Astrocyte of the cerebellum (primary cell): ENCODE measurements at regions not wholly inside any gene's neighbourhood (a gene's known extent, or its start where the extent isn't known, plus 50 kb on each side); places are given as distances from the start of the nearest gene placed in this dataset.

Source experiments
- DNase-seq: peaks from one replicate; pipeline ENCODE4 v3.0.0-alpha.2; 2011; ENCODE audit warnings: low read depth
- H3K4me3 ChIP-seq: 2 replicates; pipeline ENCODE4 v1.5.1; 2011; ENCODE audit warnings: mild to moderate bottlenecking, low read depth, low read length, moderate library complexity
- CTCF ChIP-seq: IDR thresholded peaks from 2 replicates; pipeline ENCODE4 v1.5.1; 2012; ENCODE audit warnings: low read length, low read depth, moderate library complexity, mild to moderate bottlenecking; ENCODE audit errors: missing control alignments
- in situ Hi-C: cut with HindIII; loops from 2 replicates; pipeline ENCODE4 v1.10.0; 2017; ENCODE audit warnings: low sequenced_read_pairs

DNA sequence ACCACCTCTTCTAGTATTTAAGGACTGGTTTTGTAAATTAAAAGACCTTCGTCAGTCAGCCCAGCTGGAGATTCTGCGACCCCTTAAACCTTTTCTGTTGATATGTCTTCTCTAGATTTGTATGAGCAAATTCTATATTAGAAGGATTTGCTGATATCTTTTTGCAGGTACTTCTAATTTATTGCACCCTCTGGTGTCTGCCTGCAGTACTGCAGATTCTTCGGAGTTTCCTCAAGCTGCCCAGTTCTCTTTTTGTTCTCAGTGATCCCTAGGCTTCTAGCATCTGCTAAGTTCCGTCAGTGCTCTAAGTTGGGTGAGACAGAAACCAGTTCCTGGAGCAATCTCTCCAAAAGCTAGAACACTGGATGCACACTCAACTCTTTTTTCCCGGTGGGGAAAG, 545.2 kb downstream of the C4orf33 start:
- peak; percentile 82 for TF ChIP-seq CTCF
- DNase-seq: peak; percentile 53
- H3K4me3 ChIP-seq: no peak overlapping the region
- in situ Hi-C loops: no loop called here

- TF ChIP-seq CTCF: no peak
- no peak overlapping the region for H3K4me3 ChIP-seq
- no peak for DNase-seq
- in situ Hi-C loops: no loop called here
These were observed 549.5 kb downstream of the C4orf33 start for GRCh38 chr4:129645461-129645860.

DNA sequence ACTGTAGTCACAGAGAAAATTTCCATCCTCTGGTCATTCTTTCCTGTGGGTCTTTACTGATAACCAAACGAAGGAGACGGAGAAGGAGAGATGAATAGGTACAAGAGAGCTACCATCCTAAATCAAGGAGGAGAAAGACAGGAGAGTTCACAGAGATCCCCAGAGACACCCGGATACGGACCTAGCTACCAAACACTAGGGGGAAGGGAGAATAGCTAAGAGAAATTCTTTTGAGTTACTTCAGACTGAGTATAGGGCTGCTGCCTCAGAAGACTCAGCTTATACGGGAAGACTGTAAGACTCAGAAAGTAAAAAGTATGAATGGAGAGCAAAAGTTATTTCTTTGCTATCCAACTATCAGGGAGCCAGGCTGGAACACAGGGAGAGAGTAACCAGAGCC, 572.1 kb downstream of the C4orf33 start:
- in situ Hi-C loops: no loop called here
- TF ChIP-seq CTCF: no peak
- DNase-seq: no peak
- no peak overlapping the region for H3K4me3 ChIP-seq

DNA sequence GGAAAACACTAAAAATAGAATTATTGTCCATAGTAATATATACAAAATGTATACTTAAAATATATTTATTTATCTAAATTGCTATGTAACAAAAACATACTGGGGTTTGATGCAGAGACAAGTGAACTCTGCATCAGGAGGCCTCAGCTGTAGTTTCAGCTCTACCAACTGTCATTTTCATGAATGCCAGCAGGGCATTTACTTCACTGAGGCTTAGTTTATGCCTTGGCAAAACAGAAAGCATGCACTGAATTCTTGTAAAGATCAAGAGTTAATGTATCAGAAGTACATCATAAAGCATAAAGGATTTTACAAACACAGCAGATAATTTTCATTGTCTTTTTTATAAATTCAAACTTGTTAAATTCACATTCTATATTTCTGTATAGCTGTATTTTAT, 577.0 kb downstream of the C4orf33 start:
- TF ChIP-seq CTCF: no peak
- in situ Hi-C loops: no loop called here
- no peak for DNase-seq
- no peak overlapping the region for H3K4me3 ChIP-seq

GRCh38 chr4:129675036-129675435, 579.1 kb downstream of the C4orf33 start:
- no peak for TF ChIP-seq CTCF
- in situ Hi-C loops: no loop called here
- no peak overlapping the region for H3K4me3 ChIP-seq
- DNase-seq: no peak

DNA sequence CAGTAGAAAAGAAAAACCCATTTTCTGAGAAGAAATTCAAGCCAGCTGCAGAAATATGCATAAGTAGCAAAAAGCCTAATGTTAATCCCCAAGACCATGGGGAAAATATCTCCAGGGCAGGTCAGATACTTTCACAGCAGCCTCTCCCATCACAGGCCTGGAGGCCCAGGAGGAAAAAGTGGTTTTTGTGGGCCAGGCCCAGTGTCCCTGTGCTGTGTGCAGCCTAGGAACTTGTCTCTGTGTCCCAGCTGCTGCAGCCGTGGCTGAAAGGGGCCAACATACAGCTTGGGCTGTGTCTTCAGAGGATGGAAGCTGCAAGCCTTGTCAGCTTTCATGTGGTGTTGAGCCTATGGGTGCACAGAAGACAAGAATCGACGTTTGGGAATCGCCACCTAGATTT, 581.0 kb downstream of the C4orf33 start:
- no peak for DNase-seq
- in situ Hi-C loops: no loop called here
- H3K4me3 ChIP-seq: no peak overlapping the region
- TF ChIP-seq CTCF: no peak

DNA sequence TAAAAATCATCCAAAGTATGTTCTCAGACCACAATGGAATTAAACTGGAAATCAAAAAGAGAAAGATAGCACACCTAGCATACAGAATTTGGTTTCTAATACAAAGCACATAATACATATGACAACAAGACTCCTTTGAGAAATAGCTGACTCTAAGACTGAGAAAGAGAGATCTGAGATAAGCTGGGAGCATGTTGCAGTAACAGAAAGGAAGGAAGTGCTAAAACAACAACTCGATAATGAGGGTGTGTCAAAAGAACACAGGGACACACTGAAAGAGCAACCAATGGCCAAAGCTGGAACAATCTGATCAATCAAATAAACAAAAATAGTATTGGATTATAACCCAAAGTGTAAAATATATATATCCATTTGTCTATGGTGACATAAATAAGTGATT, 586.6 kb downstream of the C4orf33 start:
- in situ Hi-C loops: no loop called here
- DNase-seq: no peak
- no peak for TF ChIP-seq CTCF
- H3K4me3 ChIP-seq: no peak overlapping the region
